ENCODE measurements at regions not wholly inside any gene's neighbourhood (a gene's known extent, or its start where the extent isn't known, plus 50 kb on each side); places are given as distances from the start of the nearest gene placed in this dataset.

- TF ChIP-seq POLR2A (IDR thresholded peaks at IDR 0.05; ENCODE audit: low read depth, low read length) (no peak), TAF1 (IDR thresholded peaks at IDR 0.05; ENCODE audit: borderline replicate concordance, low read depth, low read length) (no peak)
Observed at GRCh38 chr6:91575032-91575431, 988.2 kb upstream of the MAP3K7 start.
